ENCODE measurements at regions not wholly inside any gene's neighbourhood (a gene's known extent, or its start where the extent isn't known, plus 50 kb on each side); places are given as distances from the start of the nearest gene placed in this dataset.

GRCh38 chr14:29999013-29999539 lies 71.4 kb upstream of the PRKD1 start:
- Histone ChIP-seq H3K27ac (no peak overlapping the region), H3K9me3 (replicated peaks in 1 of 3) (no peaks in the 10 kb centered on the region), H3K4me3 (no peak overlapping the region), H3K27me3 (no peaks in the 10 kb centered on the region), H3K4me1 (replicated peaks in 1 of 2) (peaks cover 4 to 6% of the 10 kb centered on the region in 2 donors), H3K36me3 (replicated peaks in 1 of 2) (no peaks in the 10 kb centered on the region)
- WGBS, 4 donors, result 51 to 72% (median 56%) methylated on average over 3 of the region's 3 CpGs
- no peak for TF ChIP-seq CTCF (IDR thresholded peaks at IDR 0.05)
- TF ChIP-seq POLR2A (IDR thresholded peaks at IDR 0.05), result no peak
- intact Hi-C loops (cut with DNase I), result no loop called here
- no peak for DNase-seq

- TF ChIP-seq POLR2A (IDR thresholded peaks at IDR 0.05) (no peak), CTCF (IDR thresholded peaks at IDR 0.05) (no peak)
- Histone ChIP-seq H3K4me3 (no peak overlapping the region), H3K27me3 (no peaks in the 10 kb centered on the region), H3K9me3 (replicated peaks in 1 of 3) (no peaks in the 10 kb centered on the region), H3K36me3 (replicated peaks in 1 of 2) (no peaks in the 10 kb centered on the region), H3K27ac (no peak overlapping the region), H3K4me1 (replicated peaks in 1 of 2) (peaks cover 4 to 10% of the 10 kb centered on the region in 2 donors)
- intact Hi-C loops (cut with DNase I), result no loop called here
- WGBS, 4 donors, result 42 to 54% (median 46%) methylated on average over 5 of the region's 5 CpGs
- DNase-seq, result no peak
Observed at GRCh38 chr14:30002859-30003258, 75.2 kb upstream of the PRKD1 start.

GRCh38 chr14:30005114-30005808 lies 77.6 kb upstream of the PRKD1 start:
- H3K27me3 ChIP-seq, result no peaks in the 10 kb centered on the region
- peak overlapping the region in 1 of 4 donors; percentile 13 for H3K4me3 ChIP-seq
- WGBS, 4 donors, result 43 to 46% (median 46%) methylated on average over 8 of the region's 8 CpGs
- H3K9me3 ChIP-seq (replicated peaks in 1 of 3), result no peaks in the 10 kb centered on the region
- H3K4me1 ChIP-seq (replicated peaks in 1 of 2), result peaks cover 4 to 10% of the 10 kb centered on the region in 2 donors
- peak in 4 of 7 donors; percentile 16 to 26 (median 19) for DNase-seq
- no peaks in the 10 kb centered on the region for H3K36me3 ChIP-seq (replicated peaks in 1 of 2)
- intact Hi-C loops (cut with DNase I), result loop anchor here (5.0 kb wide), 1 partner anchor 458 kb away; no protein-coding TSS in a partner anchor
- TF ChIP-seq POLR2A (IDR thresholded peaks at IDR 0.05) (no peak), CTCF (IDR thresholded peaks at IDR 0.05) (peak; percentile 62 to 92 (median 79))
- no peak overlapping the region for H3K27ac ChIP-seq

- H3K4me1 ChIP-seq (replicated peaks in 1 of 2), result peaks cover 4 to 10% of the 10 kb centered on the region in 2 donors
- no peak overlapping the region for H3K4me3 ChIP-seq
- no peak for DNase-seq
- H3K9me3 ChIP-seq (replicated peaks in 1 of 3), result no peaks in the 10 kb centered on the region
- no peak overlapping the region for H3K27ac ChIP-seq
- H3K36me3 ChIP-seq (replicated peaks in 1 of 2), result no peaks in the 10 kb centered on the region
- intact Hi-C loops (cut with DNase I), result loop anchor here (5.0 kb wide), 1 partner anchor 459 kb away; no protein-coding TSS in a partner anchor
- WGBS, 4 donors, result 58 to 72% (median 67%) methylated on average over 2 of the region's 2 CpGs
- TF ChIP-seq POLR2A (IDR thresholded peaks at IDR 0.05), result no peak
- no peak for TF ChIP-seq CTCF (IDR thresholded peaks at IDR 0.05)
- no peaks in the 10 kb centered on the region for H3K27me3 ChIP-seq
Observed at GRCh38 chr14:30006695-30007094, 79.0 kb upstream of the PRKD1 start.
